ENCODE measurements at regions not wholly inside any gene's neighbourhood (a gene's known extent, or its start where the extent isn't known, plus 50 kb on each side); places are given as distances from the start of the nearest gene placed in this dataset.

GRCh38 chrX:69554321-69554947 lies 50.3 kb downstream of the NALF2 start:
- Mint-ChIP-seq H3K9me3 (peaks cover 7% of the 10 kb centered on the region), H3K27ac (peak overlapping the region; percentile 48), H3K27me3 (ENCODE audit: insufficient read depth, low read depth) (peaks cover 4% of the 10 kb centered on the region), H3K4me3 (no peak overlapping the region), H3K36me3 (no peaks in the 10 kb centered on the region), H3K4me1 (peaks cover 17% of the 10 kb centered on the region)
- DNase-seq (ENCODE audit: low spot score): no peak
- peaks cover 3% of the 10 kb centered on the region for H3K4me1 ChIP-seq
- H3K4me3 ChIP-seq: no peak overlapping the region
- H3K4me2 ChIP-seq: no peak overlapping the region
- no peaks in the 10 kb centered on the region for H3F3A ChIP-seq (ENCODE audit: low read depth)
- no peak overlapping the region for H3K27ac ChIP-seq
- no peaks in the 10 kb centered on the region for H3K36me3 ChIP-seq
- H3K9ac ChIP-seq: no peak overlapping the region
- no peak overlapping the region for H2AFZ ChIP-seq (replicated peaks)
- no peaks in the 10 kb centered on the region for H3K79me2 ChIP-seq (ENCODE audit: low read depth)
- no peaks in the 10 kb centered on the region for H4K20me1 ChIP-seq (ENCODE audit: low read depth)
- no peaks in the 10 kb centered on the region for H3K9me3 ChIP-seq (ENCODE audit: low read depth)
- TF ChIP-seq CTCF (IDR thresholded peaks at IDR 0.05) (no peak), EZH2 (IDR thresholded peaks at IDR 0.05) (no peak), EZH2phosphoT487 (IDR thresholded peaks at IDR 0.05) (no peak)
- no peaks in the 10 kb centered on the region for H3K27me3 ChIP-seq

GRCh38 chrX:69555481-69556041 lies 51.4 kb downstream of the NALF2 start:
- Histone ChIP-seq H3K79me2 (ENCODE audit: low read depth) (no peaks in the 10 kb centered on the region), H3K27me3 (no peaks in the 10 kb centered on the region), H3K36me3 (no peaks in the 10 kb centered on the region), H3K27ac (no peak overlapping the region), H3K4me2 (no peak overlapping the region), H4K20me1 (ENCODE audit: low read depth) (no peaks in the 10 kb centered on the region), H3K9me3 (ENCODE audit: low read depth) (no peaks in the 10 kb centered on the region), H2AFZ (replicated peaks) (peak overlapping the region; percentile 34), H3K9ac (no peak overlapping the region), H3K4me1 (peaks cover 3% of the 10 kb centered on the region), H3F3A (ENCODE audit: low read depth) (no peaks in the 10 kb centered on the region), H3K4me3 (no peak overlapping the region)
- peaks cover 4% of the 10 kb centered on the region for H3K27me3 Mint-ChIP-seq (ENCODE audit: insufficient read depth, low read depth)
- peak overlapping the region; percentile 79 for H3K27ac Mint-ChIP-seq
- H3K36me3 Mint-ChIP-seq: no peaks in the 10 kb centered on the region
- H3K4me1 Mint-ChIP-seq: peaks cover 17% of the 10 kb centered on the region
- peaks cover 7% of the 10 kb centered on the region for H3K9me3 Mint-ChIP-seq
- H3K4me3 Mint-ChIP-seq: no peak overlapping the region
- no peak for DNase-seq (ENCODE audit: low spot score)
- no peak for TF ChIP-seq EZH2 (IDR thresholded peaks at IDR 0.05)

DNA sequence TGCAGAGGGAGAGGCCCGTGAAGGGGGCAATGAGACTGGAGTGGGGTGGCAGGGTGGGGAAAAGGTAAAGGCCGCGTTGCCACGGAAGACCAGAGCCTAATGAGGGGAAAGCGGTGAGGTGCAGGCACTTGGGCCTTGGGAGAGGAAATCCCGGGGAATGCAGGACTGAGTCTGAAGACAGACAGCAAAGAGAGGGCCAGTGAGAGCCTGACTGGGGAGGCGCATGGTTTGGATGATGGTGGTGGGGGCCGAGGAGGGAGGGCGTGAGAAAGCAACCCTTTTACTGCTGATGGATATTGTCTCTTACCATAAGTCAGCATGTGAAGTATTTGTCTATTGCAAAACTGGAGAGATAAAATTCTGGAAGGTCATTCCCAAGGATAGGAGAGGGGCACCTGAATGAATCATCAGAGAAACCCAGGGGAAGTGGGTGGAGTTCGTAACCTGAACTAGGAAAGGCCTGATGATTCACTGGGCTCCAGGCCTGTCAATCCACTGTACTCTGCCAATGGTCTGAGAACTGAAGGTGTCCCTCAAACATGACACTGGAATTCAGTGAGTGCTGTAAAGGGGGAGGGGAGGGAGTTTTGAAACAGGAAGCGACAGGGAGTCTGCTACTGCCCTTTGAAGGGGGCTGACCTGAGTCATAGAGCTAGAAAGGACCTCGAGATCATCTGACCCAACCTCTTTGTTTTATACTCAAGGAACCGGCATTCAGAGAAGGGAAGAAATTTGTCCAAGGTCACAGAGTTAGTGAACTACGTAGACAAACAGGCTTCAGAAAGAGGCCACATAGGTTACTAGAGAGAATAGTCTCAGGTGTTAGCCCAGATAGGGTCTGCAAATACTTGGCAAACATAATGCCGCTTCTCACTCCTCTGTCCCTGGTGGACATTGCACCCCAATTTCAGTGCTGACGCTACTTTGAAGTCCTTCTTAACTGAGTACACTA lies 52.2 kb downstream of the NALF2 start:
- Histone ChIP-seq H3K27ac (no peak overlapping the region), H4K20me1 (ENCODE audit: low read depth) (no peaks in the 10 kb centered on the region), H3K36me3 (no peaks in the 10 kb centered on the region), H3K79me2 (ENCODE audit: low read depth) (no peaks in the 10 kb centered on the region), H3F3A (ENCODE audit: low read depth) (no peaks in the 10 kb centered on the region), H3K4me3 (no peak overlapping the region), H3K9ac (no peak overlapping the region), H3K4me1 (peaks cover 3% of the 10 kb centered on the region), H3K4me2 (no peak overlapping the region), H3K27me3 (no peaks in the 10 kb centered on the region), H3K9me3 (ENCODE audit: low read depth) (no peaks in the 10 kb centered on the region), H2AFZ (replicated peaks) (peak overlapping the region; percentile 34)
- peaks cover 4% of the 10 kb centered on the region for H3K27me3 Mint-ChIP-seq (ENCODE audit: insufficient read depth, low read depth)
- H3K4me1 Mint-ChIP-seq: peaks cover 17% of the 10 kb centered on the region
- no peak for DNase-seq (ENCODE audit: low spot score)
- peak overlapping the region; percentile 79 for H3K27ac Mint-ChIP-seq
- TF ChIP-seq EZH2 (IDR thresholded peaks at IDR 0.05): no peak
- TF ChIP-seq CTCF (IDR thresholded peaks at IDR 0.05): no peak
- TF ChIP-seq EZH2phosphoT487 (IDR thresholded peaks at IDR 0.05): no peak
- H3K36me3 Mint-ChIP-seq: no peaks in the 10 kb centered on the region
- peaks cover 7% of the 10 kb centered on the region for H3K9me3 Mint-ChIP-seq
- H3K4me3 Mint-ChIP-seq: peak overlapping the region; percentile 53

Measured in neural progenitor cell (in vitro differentiated cells).